A673 (cell line): ENCODE measurements at regions not wholly inside any gene's neighbourhood (a gene's known extent, or its start where the extent isn't known, plus 50 kb on each side); places are given as distances from the start of the nearest gene placed in this dataset.

Experiments used
- BruUV-seq: library from RNA; stranded (reverse); fragments of 400-500 nt; replicated peaks from 2 replicates; lab custom pipeline; 2021; lab: Mats Ljungman, UMichigan
- CTCF ChIA-PET: fragments of 300-600 bp; sonication (Branson Sonifier 250); formaldehyde crosslinking; loops from one replicate; lab custom pipeline; 2022; ENCODE audit warnings: antibody characterized with exemption; lab: Charles Lee
- POLR2A ChIA-PET: fragments of 300-600 bp; sonication (Branson Sonifier 250); formaldehyde crosslinking; loops from one replicate; lab custom pipeline; 2022; ENCODE audit warnings: antibody characterized with exemption; ENCODE audit not compliant: low non-redundant PET; lab: Charles Lee
- DNase-seq: peaks from one replicate; pipeline ENCODE4 v3.0.0-alpha.2; 2015; ENCODE audit warnings: low spot score
- H3K27ac ChIP-seq: fragments of 200-600 bp; sonication (generic); 2 replicates; pipeline ENCODE4 v1.5.1; 2016; ENCODE audit warnings: mixed run types, low read depth, mild to moderate bottlenecking, mixed read lengths, antibody characterized with exemption, low read length; ENCODE audit not compliant: poor library complexity, severe bottlenecking
- H3K27me3 ChIP-seq: fragments of 200-600 bp; sonication (generic); replicated peaks from 2 replicates; pipeline ENCODE4 v1.6.1; 2017; ENCODE audit warnings: mixed run types, low read depth, mild to moderate bottlenecking, mixed read lengths, antibody characterized with exemption, low read length; ENCODE audit not compliant: insufficient read depth, poor library complexity
- H3K36me3 ChIP-seq: fragments of 200-600 bp; sonication (generic); 2 replicates; pipeline ENCODE4 v1.6.1; 2016; ENCODE audit warnings: mixed run types, mild to moderate bottlenecking, mixed read lengths, antibody characterized with exemption, low read length; ENCODE audit not compliant: insufficient read depth, poor library complexity, severe bottlenecking
- H3K4me1 ChIP-seq: fragments of 200-600 bp; sonication (generic); 2 replicates; pipeline ENCODE4 v1.6.1; 2017; ENCODE audit warnings: mixed run types, mild to moderate bottlenecking, mixed read lengths, antibody characterized with exemption, low read length; ENCODE audit not compliant: insufficient read depth, poor library complexity, severe bottlenecking
- H3K4me3 ChIP-seq: fragments of 200-600 bp; sonication (generic); 2 replicates; pipeline ENCODE4 v1.5.1; 2016; ENCODE audit warnings: low read depth, mixed run types, mild to moderate bottlenecking, mixed read lengths, low read length; ENCODE audit not compliant: poor library complexity, severe bottlenecking
- H3K9me3 ChIP-seq: fragments of 200-600 bp; sonication (generic); 2 replicates; pipeline ENCODE4 v1.6.1; 2016; ENCODE audit warnings: mixed run types, low read depth, mild to moderate bottlenecking, mixed read lengths, antibody characterized with exemption, low read length; ENCODE audit not compliant: poor library complexity, severe bottlenecking
- EZH2 ChIP-seq: fragments of 200-600 bp; sonication (generic); IDR thresholded peaks from 2 replicates; pipeline ENCODE4 v1.6.1; 2017; ENCODE audit warnings: borderline replicate concordance, low read depth, mild to moderate bottlenecking, mixed read lengths, antibody characterized with exemption, low read length; ENCODE audit not compliant: poor library complexity, severe bottlenecking
- intact Hi-C: fragments of 100-400 bp; cut with micrococcal nuclease; formaldehyde crosslinking; loops from one replicate; pipeline ENCODE4 v1.10.0; 2022; ENCODE audit not compliant: unreplicated experiment
- TF ChIP-seq, protein P1 (sequence below): fragments of 300-800, 200-600 bp; sonication (generic); conservative IDR thresholded peaks from 2 replicates; pipeline ENCODE4 v1.5.1; 2017; ENCODE audit warnings: low read depth, mild to moderate bottlenecking, antibody characterized with exemption, low read length, moderate library complexity, mixed read lengths

DNA sequence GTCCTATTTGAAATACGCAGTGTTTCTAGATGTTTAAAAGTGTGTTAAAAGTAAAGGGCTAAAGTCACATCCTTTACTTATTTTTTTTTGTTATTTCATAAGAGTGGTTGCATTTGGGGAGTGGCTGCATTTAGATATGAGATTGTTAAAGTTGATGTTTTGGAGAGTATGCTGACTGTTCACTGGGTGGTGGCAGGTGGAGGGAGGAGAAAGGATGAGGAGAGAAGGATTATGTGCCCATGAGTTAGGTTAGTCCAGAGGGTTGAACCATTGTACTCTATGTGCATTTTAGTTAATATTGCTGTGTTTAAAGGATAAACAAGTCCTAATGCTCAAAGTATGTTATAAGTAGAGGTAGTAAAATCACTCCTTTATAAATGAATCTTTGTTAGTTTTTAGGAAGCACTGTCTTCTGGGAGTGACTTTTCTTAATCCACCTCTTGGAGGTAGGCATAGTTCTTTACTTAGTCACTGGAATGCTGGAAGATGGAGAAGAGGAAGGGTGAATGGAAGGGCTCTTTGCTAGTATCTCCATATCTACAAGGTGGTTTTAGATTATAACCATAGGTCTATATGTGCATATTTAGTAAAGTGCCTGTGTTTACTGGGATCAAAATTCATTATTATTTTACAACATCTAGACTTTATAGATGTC lies 332.3 kb downstream of the NPR3 start:
- intact Hi-C loops = no loop called here
- no peak overlapping the region for H3K4me3 ChIP-seq
- no peak for DNase-seq
- no TSS peak for BruUV-seq
- no peak overlapping the region for H3K27ac ChIP-seq
- no peaks in the 10 kb centered on the region for H3K9me3 ChIP-seq
- no peaks in the 10 kb centered on the region for H3K27me3 ChIP-seq
- POLR2A ChIA-PET = no interaction called here
- H3K4me1 ChIP-seq = no peaks in the 10 kb centered on the region
- TF ChIP-seq EZH2 = no peak
- TF ChIP-seq, protein P1, sequence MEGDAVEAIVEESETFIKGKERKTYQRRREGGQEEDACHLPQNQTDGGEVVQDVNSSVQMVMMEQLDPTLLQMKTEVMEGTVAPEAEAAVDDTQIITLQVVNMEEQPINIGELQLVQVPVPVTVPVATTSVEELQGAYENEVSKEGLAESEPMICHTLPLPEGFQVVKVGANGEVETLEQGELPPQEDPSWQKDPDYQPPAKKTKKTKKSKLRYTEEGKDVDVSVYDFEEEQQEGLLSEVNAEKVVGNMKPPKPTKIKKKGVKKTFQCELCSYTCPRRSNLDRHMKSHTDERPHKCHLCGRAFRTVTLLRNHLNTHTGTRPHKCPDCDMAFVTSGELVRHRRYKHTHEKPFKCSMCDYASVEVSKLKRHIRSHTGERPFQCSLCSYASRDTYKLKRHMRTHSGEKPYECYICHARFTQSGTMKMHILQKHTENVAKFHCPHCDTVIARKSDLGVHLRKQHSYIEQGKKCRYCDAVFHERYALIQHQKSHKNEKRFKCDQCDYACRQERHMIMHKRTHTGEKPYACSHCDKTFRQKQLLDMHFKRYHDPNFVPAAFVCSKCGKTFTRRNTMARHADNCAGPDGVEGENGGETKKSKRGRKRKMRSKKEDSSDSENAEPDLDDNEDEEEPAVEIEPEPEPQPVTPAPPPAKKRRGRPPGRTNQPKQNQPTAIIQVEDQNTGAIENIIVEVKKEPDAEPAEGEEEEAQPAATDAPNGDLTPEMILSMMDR = no peak
- no peaks in the 10 kb centered on the region for H3K36me3 ChIP-seq
- CTCF ChIA-PET = no interaction called here

DNA sequence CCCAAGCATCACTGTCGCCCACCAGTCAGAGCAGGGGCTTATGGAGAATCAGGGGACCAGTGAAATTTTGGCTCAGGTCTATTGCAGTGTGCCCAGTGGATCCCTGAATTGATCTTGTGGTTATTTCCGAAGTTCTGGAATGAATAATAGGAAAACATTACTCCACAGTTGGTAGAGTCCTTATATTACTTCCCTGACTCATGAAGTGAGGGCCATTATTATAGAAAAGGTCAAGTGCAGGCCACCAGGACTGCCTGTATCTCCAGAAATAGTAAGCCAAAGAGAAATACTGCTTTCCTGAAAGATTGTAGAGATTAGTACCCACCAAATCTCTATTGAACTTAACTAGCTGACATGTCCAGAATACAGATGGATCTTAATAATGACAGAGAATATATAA lies 335.0 kb downstream of the NPR3 start:
- no peak for DNase-seq
- no peak for TF ChIP-seq EZH2
- TF ChIP-seq, protein P1 = no peak
- Histone ChIP-seq H3K36me3 (no peaks in the 10 kb centered on the region), H3K9me3 (no peaks in the 10 kb centered on the region), H3K4me3 (no peak overlapping the region), H3K27me3 (no peaks in the 10 kb centered on the region), H3K27ac (no peak overlapping the region), H3K4me1 (no peaks in the 10 kb centered on the region)
- BruUV-seq = no TSS peak
- ChIA-PET POLR2A (no interaction called here), CTCF (no interaction called here)
- intact Hi-C loops = no loop called here

DNA sequence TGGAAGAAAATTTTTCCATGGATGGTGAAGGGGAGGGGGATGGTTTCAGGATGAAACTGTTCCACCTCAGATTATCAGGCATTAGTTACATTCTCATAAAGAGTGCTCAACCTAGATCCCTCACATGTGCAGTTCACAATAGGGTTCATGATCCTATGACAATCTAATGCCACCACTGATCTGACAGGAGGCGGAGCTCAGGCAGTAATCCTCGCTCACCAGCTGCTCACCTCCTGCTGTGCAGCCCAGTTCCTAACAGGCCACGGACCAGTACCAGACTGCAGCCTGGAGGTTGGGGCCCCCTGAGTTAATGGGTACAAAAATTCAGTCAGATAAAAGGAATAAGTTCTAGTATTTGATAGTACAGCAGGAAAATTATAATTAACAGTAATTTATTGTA lies 337.2 kb downstream of the NPR3 start:
- TF ChIP-seq, protein P1 = no peak
- TF ChIP-seq EZH2 = no peak
- H3K27ac ChIP-seq = no peak overlapping the region
- CTCF ChIA-PET = no interaction called here
- intact Hi-C loops = no loop called here
- no peaks in the 10 kb centered on the region for H3K9me3 ChIP-seq
- no peaks in the 10 kb centered on the region for H3K4me1 ChIP-seq
- POLR2A ChIA-PET = no interaction called here
- no peak for DNase-seq
- no peaks in the 10 kb centered on the region for H3K27me3 ChIP-seq
- no peaks in the 10 kb centered on the region for H3K36me3 ChIP-seq
- no peak overlapping the region for H3K4me3 ChIP-seq
- BruUV-seq = no TSS peak
